Testis (tissue), 2 donors: ENCODE measurements at regions not wholly inside any gene's neighbourhood (a gene's known extent, or its start where the extent isn't known, plus 50 kb on each side); places are given as distances from the start of the nearest gene placed in this dataset.

Experiments used
- POLR2A ChIP-seq: fragments of 450-650 bp; IDR thresholded peaks from one replicate; pipeline ENCODE4 v1.6.1; 2017; ENCODE audit warnings: antibody characterized with exemption, mild to moderate bottlenecking, moderate library complexity
- TF ChIP-seq, protein P1 (sequence below), 3 experiments: fragments of 450-650 bp in 2 of 3; fragments of 200-600 bp in 1 of 3; sonication (generic) in 1 of 3; IDR thresholded peaks; one replicate each; pipeline ENCODE4 v1.5.1; 2016 to 2019; ENCODE audit warnings: antibody characterized with exemption in 3 of 3, mild to moderate bottlenecking in 2 of 3, moderate library complexity in 1 of 3

GRCh38 chr5:60232036-60232795 is 338.7 kb upstream of the PDE4D start:
- TF ChIP-seq, protein P1, sequence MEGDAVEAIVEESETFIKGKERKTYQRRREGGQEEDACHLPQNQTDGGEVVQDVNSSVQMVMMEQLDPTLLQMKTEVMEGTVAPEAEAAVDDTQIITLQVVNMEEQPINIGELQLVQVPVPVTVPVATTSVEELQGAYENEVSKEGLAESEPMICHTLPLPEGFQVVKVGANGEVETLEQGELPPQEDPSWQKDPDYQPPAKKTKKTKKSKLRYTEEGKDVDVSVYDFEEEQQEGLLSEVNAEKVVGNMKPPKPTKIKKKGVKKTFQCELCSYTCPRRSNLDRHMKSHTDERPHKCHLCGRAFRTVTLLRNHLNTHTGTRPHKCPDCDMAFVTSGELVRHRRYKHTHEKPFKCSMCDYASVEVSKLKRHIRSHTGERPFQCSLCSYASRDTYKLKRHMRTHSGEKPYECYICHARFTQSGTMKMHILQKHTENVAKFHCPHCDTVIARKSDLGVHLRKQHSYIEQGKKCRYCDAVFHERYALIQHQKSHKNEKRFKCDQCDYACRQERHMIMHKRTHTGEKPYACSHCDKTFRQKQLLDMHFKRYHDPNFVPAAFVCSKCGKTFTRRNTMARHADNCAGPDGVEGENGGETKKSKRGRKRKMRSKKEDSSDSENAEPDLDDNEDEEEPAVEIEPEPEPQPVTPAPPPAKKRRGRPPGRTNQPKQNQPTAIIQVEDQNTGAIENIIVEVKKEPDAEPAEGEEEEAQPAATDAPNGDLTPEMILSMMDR (IDR thresholded peaks at IDR 0.05) = no peak
- TF ChIP-seq POLR2A = no peak
